ENCODE measurements at regions not wholly inside any gene's neighbourhood (a gene's known extent, or its start where the extent isn't known, plus 50 kb on each side); places are given as distances from the start of the nearest gene placed in this dataset.
"Not testable (repeated sequence)": the region's sequence is repeated elsewhere in the genome, so short reads cannot be mapped to it uniquely, and the experiment has no call there.

DNA sequence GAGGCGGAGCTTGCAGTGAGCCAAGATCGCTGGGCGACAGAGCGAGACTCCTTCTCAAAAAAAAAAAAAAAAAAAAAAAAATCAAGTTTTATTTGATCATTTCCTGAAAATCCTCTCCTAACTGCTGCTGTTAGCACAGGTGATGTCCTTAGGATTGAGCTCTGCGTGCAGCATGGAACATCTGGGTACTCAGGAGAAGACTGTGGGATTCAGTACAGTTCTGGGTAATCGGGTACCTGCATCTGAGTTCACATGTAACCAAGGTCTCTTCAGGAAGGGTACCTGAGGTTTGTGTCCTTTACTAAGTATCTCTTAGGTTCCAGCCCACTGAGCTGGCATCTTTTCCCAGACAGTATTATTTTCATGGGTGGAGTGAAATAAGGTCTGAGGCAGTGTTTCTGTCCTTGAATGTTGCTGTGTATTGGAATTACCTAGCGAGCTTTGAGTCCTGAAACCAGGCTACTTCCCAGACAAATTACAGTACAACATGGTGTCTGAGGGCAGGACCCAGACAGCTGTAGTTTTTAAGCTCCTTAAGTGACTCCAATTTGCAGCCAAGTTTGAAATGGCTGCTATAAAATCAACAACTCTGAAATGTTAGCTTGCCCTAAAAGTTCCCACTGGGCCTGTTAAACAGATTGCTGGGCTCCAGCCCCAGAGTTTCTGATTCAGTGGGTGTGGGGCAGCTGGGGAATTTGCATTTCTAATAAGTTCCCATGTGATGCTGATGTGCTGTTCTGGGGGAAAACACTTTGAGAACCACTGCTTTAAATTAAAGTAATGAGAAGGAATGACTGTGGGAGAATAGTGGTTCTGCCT is 120.5 kb downstream of the PMAIP1 start:
- no peaks in the 10 kb centered on the region for H3K9me3 ChIP-seq (ENCODE audit: low read depth)
- no peaks in the 10 kb centered on the region for H3K4me1 ChIP-seq (ENCODE audit: low read depth)
- H3K27ac ChIP-seq: no peak overlapping the region
- TF ChIP-seq, protein P1, sequence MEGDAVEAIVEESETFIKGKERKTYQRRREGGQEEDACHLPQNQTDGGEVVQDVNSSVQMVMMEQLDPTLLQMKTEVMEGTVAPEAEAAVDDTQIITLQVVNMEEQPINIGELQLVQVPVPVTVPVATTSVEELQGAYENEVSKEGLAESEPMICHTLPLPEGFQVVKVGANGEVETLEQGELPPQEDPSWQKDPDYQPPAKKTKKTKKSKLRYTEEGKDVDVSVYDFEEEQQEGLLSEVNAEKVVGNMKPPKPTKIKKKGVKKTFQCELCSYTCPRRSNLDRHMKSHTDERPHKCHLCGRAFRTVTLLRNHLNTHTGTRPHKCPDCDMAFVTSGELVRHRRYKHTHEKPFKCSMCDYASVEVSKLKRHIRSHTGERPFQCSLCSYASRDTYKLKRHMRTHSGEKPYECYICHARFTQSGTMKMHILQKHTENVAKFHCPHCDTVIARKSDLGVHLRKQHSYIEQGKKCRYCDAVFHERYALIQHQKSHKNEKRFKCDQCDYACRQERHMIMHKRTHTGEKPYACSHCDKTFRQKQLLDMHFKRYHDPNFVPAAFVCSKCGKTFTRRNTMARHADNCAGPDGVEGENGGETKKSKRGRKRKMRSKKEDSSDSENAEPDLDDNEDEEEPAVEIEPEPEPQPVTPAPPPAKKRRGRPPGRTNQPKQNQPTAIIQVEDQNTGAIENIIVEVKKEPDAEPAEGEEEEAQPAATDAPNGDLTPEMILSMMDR (IDR thresholded peaks at IDR 0.05; ENCODE audit: low read depth, low read length): no peak
- no peaks in the 10 kb centered on the region for H3K36me3 ChIP-seq
- H3K27me3 ChIP-seq: no peaks in the 10 kb centered on the region
- no peak overlapping the region for H3K4me3 ChIP-seq
- DNase-seq (ENCODE audit: low read depth in 1 of 2, low spot score in 1 of 2): no peak

DNA sequence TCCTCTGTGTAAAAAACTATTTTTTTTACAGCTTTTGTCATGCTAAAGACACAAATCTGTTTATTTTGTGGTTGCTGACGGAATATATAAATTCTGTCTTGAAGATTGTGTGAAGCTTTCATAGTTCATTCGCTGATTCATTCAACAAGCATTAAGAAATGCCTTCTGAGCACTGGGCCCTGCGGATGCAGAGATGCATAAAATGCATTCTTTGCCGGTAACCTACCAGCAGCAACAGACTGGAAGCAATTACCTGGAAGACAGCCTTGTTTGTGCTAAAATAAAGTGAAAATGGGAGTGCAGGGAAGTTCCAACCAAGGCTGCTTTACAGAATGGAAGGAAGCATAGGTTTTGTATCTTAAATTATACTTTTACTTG is 119.7 kb downstream of the PMAIP1 start:
- no peaks in the 10 kb centered on the region for H3K36me3 ChIP-seq
- peak in 1 of 2 donors; percentile 51 for DNase-seq (ENCODE audit: low read depth in 1 of 2, low spot score in 1 of 2)
- H3K27me3 ChIP-seq: no peaks in the 10 kb centered on the region
- no peaks in the 10 kb centered on the region for H3K9me3 ChIP-seq (ENCODE audit: low read depth)
- H3K27ac ChIP-seq: no peak overlapping the region
- TF ChIP-seq, protein P1 (IDR thresholded peaks at IDR 0.05; ENCODE audit: low read depth, low read length): no peak
- H3K4me3 ChIP-seq: no peak overlapping the region
- H3K4me1 ChIP-seq (ENCODE audit: low read depth): no peaks in the 10 kb centered on the region

DNA sequence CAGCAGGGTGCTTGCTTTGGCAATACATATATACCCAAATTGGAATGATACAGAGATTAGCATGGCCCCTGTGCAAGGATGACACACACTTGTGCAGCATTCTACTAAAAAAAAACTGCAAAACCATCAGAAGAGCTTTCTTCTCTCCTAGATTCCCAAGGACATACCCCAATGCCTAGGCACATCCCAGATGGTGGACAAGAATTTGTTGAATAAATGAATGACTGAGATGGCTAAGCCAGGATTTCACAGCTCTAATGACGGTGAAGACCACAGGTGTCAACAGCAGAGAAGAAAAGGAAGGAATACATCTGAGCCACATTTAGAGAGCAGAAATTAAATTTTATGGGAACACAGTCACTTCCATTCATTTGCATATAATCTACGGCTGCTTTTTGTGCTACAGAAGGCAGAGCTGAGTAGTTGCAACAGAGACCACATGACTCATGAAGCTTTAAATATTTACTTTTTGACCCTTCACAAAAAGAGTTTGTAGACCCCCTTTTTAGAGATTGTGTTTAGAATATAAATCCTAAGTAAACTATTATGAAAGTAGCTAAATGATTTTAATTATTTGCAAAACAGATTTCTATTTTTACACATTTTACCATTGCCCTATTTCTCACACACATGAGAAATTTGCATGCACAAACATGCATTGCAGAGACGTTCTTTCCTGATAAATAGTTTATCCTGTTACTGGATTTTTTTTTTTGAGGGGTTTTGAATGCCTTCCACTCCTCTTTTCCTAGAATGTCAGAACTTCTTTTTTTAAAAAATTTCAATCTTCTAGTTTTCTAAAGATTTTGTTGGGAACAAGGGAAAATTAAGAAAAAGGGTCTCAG is 119.0 kb downstream of the PMAIP1 start:
- DNase-seq (ENCODE audit: low read depth in 1 of 2, low spot score in 1 of 2): peak in 1 of 2 donors; percentile 36
- Histone ChIP-seq H3K4me3 (no peak overlapping the region), H3K27ac (no peak overlapping the region), H3K36me3 (no peaks in the 10 kb centered on the region), H3K9me3 (ENCODE audit: low read depth) (no peaks in the 10 kb centered on the region), H3K27me3 (no peaks in the 10 kb centered on the region), H3K4me1 (ENCODE audit: low read depth) (no peaks in the 10 kb centered on the region)
- TF ChIP-seq, protein P1 (IDR thresholded peaks at IDR 0.05; ENCODE audit: low read depth, low read length): no peak

DNA sequence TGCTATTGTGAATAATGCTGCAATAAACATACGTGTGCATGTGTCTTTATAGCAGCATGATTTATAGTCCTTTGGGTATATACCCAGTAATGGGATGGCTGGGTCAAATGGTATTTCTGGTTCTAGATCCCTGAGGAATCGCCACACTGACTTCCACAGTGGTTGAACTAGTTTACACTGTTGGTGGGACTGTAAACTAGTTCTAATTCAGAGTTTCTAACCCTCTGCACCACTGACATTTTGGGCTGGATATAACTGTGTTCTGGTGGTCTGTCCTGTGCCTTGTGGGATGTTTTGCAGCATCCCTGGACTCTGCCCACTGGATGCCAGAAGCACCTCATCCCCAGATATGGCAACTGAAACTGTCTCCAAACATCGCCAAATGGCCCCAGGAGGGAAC is 118.3 kb downstream of the PMAIP1 start:
- H3K9me3 ChIP-seq (ENCODE audit: low read depth); H3K27me3 ChIP-seq; H3K36me3 ChIP-seq; H3K4me1 ChIP-seq (ENCODE audit: low read depth); H3K4me3 ChIP-seq; H3K27ac ChIP-seq: not testable (repeated sequence)
- peak in 1 of 2 donors; percentile 32 for DNase-seq (ENCODE audit: low read depth in 1 of 2, low spot score in 1 of 2)

DNA sequence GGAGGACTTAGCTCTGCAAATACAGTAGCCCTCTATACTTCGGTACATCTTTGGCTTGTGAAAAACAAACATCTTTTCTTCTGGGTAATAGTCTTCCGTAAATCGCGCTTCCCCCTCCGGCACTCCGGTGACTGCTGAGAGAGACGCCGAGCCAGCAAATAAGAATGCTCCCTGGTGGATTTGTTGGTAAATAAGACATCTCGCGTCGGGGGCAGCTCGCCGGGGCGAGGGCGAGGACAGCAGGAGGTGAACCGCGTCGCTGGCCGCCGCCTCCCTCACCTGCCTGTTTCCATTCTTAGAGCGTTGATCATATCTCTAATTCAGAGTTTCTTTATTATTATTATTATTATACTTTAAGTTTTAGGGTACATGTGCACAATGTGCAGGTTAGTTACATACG is 117.6 kb downstream of the PMAIP1 start:
- no peak overlapping the region for H3K4me3 ChIP-seq
- TF ChIP-seq, protein P1 (IDR thresholded peaks at IDR 0.05; ENCODE audit: low read depth, low read length): no peak
- no peak for DNase-seq (ENCODE audit: low read depth in 1 of 2, low spot score in 1 of 2)
- H3K27ac ChIP-seq: no peak overlapping the region
- H3K9me3 ChIP-seq (ENCODE audit: low read depth): no peaks in the 10 kb centered on the region
- H3K36me3 ChIP-seq: no peaks in the 10 kb centered on the region
- H3K27me3 ChIP-seq: no peaks in the 10 kb centered on the region
- H3K4me1 ChIP-seq (ENCODE audit: low read depth): no peaks in the 10 kb centered on the region

DNA sequence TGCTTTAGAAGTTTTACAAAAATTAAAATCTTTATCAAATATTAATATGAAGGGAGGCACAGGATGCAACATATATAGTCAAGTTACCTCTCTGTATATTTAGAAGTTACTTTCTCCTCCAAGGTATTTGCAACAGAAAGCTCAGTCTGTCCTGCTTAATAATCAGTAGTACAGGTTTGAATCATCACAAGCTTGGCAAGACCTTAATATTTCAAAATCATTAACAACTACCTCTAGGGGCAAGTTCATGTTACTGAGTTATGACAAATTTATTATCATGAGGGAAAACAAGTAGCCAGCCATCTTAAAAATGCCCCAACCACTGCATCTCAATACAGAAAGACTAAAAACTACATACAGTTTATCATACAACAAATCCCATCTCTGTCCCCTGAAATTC is 116.0 kb downstream of the PMAIP1 start:
- H3K36me3 ChIP-seq; DNase-seq (ENCODE audit: low read depth in 1 of 2, low spot score in 1 of 2); H3K27ac ChIP-seq; H3K27me3 ChIP-seq; H3K9me3 ChIP-seq (ENCODE audit: low read depth); H3K4me1 ChIP-seq (ENCODE audit: low read depth); H3K4me3 ChIP-seq: not testable (repeated sequence)

DNA sequence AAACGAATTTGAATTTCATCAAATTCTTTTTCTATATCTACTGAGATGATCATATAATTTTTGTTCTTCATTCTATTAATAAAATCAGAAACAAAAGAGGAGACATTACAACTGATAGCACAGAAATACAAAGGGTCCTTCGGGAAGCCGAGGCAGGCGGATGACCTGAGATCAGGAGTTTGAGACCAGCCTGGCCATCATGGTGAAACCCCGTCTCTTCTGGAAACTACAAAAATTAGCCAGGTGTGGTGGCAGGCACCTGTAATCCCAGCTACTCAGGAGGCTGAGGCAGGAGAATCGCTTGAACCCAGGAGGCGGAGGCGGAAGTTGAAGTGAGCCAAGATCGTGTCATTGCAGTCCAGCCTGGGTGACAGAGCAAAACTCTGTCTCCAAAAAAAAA is 113.4 kb downstream of the PMAIP1 start:
- DNase-seq (ENCODE audit: low read depth in 1 of 2, low spot score in 1 of 2); H3K4me1 ChIP-seq (ENCODE audit: low read depth); H3K9me3 ChIP-seq (ENCODE audit: low read depth); H3K36me3 ChIP-seq; H3K27ac ChIP-seq; H3K27me3 ChIP-seq; H3K4me3 ChIP-seq: not testable (repeated sequence)

All from cardiac muscle cell (in vitro differentiated cells and primary cell).